Lung (tissue), 11 donors: ENCODE measurements at regions not wholly inside any gene's neighbourhood (a gene's known extent, or its start where the extent isn't known, plus 50 kb on each side); places are given as distances from the start of the nearest gene placed in this dataset.

Experiments used
- ATAC-seq: fragments of 200-7000 bp; cut with Tn5 transposase; one replicate; pipeline ENCODE4 v1.9.1; 2020; ENCODE audit warnings: moderate number of reproducible peaks; ENCODE audit not compliant: insufficient read depth, low FRiP score
- DNase-seq, 3 donors: peaks; one replicate each; pipeline ENCODE4 v3.0.0-alpha.2; 2013 to 2017
- H3K27ac ChIP-seq, 2 donors: one replicate each; pipeline ENCODE4 v1.5.1; 2013; ENCODE audit warnings: mild to moderate bottlenecking in 2 of 2, moderate library complexity in 2 of 2, control low read depth in 1 of 2, inconsistent platforms in 1 of 2, low read depth in 1 of 2, low read length in 1 of 2
- H3K27me3 ChIP-seq, 3 donors: one replicate each; pipeline ENCODE4 v1.5.1; 2013; ENCODE audit warnings: low read length in 2 of 3; ENCODE audit not compliant: control insufficient read depth in 3 of 3, insufficient read depth in 3 of 3
- H3K36me3 ChIP-seq, 4 donors: one replicate each; pipeline ENCODE4 v1.5.1; 2013; ENCODE audit warnings: low read length in 4 of 4, mild to moderate bottlenecking in 1 of 4, moderate library complexity in 1 of 4; ENCODE audit not compliant: control insufficient read depth in 4 of 4, insufficient read depth in 4 of 4
- H3K4me1 ChIP-seq, 5 donors: one replicate each; pipeline ENCODE4 v1.5.1; 2013; ENCODE audit warnings: low read length in 5 of 5, mild to moderate bottlenecking in 2 of 5, moderate library complexity in 1 of 5; ENCODE audit not compliant: control insufficient read depth in 5 of 5, insufficient read depth in 5 of 5
- H3K4me3 ChIP-seq: one replicate; pipeline ENCODE4 v1.5.1; 2013; ENCODE audit warnings: mild to moderate bottlenecking, control low read depth, moderate library complexity
- H3K9ac ChIP-seq, 2 donors: one replicate each; pipeline ENCODE4 v1.5.1; 2013; ENCODE audit warnings: low read length in 2 of 2, control low read depth in 1 of 2; ENCODE audit not compliant: insufficient read depth in 1 of 2
- H3K9me3 ChIP-seq, 4 donors: one replicate each; pipeline ENCODE4 v1.5.1; 2013; ENCODE audit warnings: low read length in 3 of 4, mild to moderate bottlenecking in 1 of 4, moderate library complexity in 1 of 4; ENCODE audit not compliant: control insufficient read depth in 4 of 4, insufficient read depth in 3 of 4
- CTCF ChIP-seq: IDR thresholded peaks from 2 replicates; pipeline ENCODE4 v1.5.1; 2012; ENCODE audit warnings: mild to moderate bottlenecking; ENCODE audit errors: control extremely low read depth, extremely low read depth
- WGBS, 2 donors: extraction: QIAGEN DNeasy Blood & Tissue Kit; methylation state at CpG; one replicate each; pipeline ENCODE4 v1.1.7; 2013; 5-methylcytosine and 5-hydroxymethylcytosine counted together
- donor health status: control.
- donor health status: control.
- donor health status: Bipolar disorder and iron deficiency.
- donor health status: healthy.
- donor health status: DM: yes; HTN: yes; CAD: no.

GRCh38 chrX:15170927-15171326, 99.0 kb downstream of the ASB9 start:
- peaks cover 0 to 4% (median 0%) of the 10 kb centered on the region in 5 donors for H3K4me1 ChIP-seq
- no peak for TF ChIP-seq CTCF
- H3K36me3 ChIP-seq: no peaks in the 10 kb centered on the region
- H3K9ac ChIP-seq: no peak overlapping the region
- H3K27ac ChIP-seq: no peak overlapping the region
- H3K9me3 ChIP-seq: no peaks in the 10 kb centered on the region
- 26 to 47% methylated on average over 2 of the region's 2 CpGs for WGBS, 2 donors
- no peak overlapping the region for H3K4me3 ChIP-seq
- H3K27me3 ChIP-seq: peaks cover 0 to 41% (median 0%) of the 10 kb centered on the region in 3 donors
- no peak for ATAC-seq
- DNase-seq: no peak

- Histone ChIP-seq H3K27me3 (peaks cover 0 to 57% (median 3%) of the 10 kb centered on the region in 3 donors), H3K9ac (no peak overlapping the region), H3K36me3 (no peaks in the 10 kb centered on the region), H3K4me1 (peaks cover 0 to 4% (median 0%) of the 10 kb centered on the region in 5 donors), H3K4me3 (no peak overlapping the region), H3K27ac (no peak overlapping the region), H3K9me3 (no peaks in the 10 kb centered on the region)
- no peak for ATAC-seq
- WGBS, 2 donors: 87 to 96% methylated on average over 3 of the region's 3 CpGs
- no peak for DNase-seq
- TF ChIP-seq CTCF: no peak
These were observed 102.1 kb downstream of the ASB9 start for GRCh38 chrX:15167826-15168225.

- Histone ChIP-seq H3K27me3 (peaks cover 0 to 60% (median 9%) of the 10 kb centered on the region in 3 donors), H3K27ac (no peak overlapping the region), H3K9ac (no peak overlapping the region), H3K4me3 (no peak overlapping the region), H3K36me3 (no peaks in the 10 kb centered on the region), H3K9me3 (no peaks in the 10 kb centered on the region), H3K4me1 (peaks cover 0 to 4% (median 0%) of the 10 kb centered on the region in 5 donors)
- ATAC-seq (no peak), DNase-seq (no peak)
- 67 to 93% methylated on average over 4 of the region's 4 CpGs for WGBS, 2 donors
- no peak for TF ChIP-seq CTCF
These were observed 104.1 kb downstream of the ASB9 start for GRCh38 chrX:15165832-15166231.

GRCh38 chrX:15163131-15163530, 106.8 kb downstream of the ASB9 start:
- H3K9ac ChIP-seq: no peak overlapping the region
- H3K4me1 ChIP-seq: no peaks in the 10 kb centered on the region
- DNase-seq: no peak
- H3K27me3 ChIP-seq: peaks cover 0 to 64% (median 13%) of the 10 kb centered on the region in 3 donors
- peaks cover 0 to 2% (median 0%) of the 10 kb centered on the region in 4 donors for H3K9me3 ChIP-seq
- H3K36me3 ChIP-seq: no peaks in the 10 kb centered on the region
- no peak for TF ChIP-seq CTCF
- 69 to 96% methylated on average over 3 of the region's 3 CpGs for WGBS, 2 donors
- no peak for ATAC-seq
- no peak overlapping the region for H3K4me3 ChIP-seq
- H3K27ac ChIP-seq: no peak overlapping the region
